ENCODE measurements at regions not wholly inside any gene's neighbourhood (a gene's known extent, or its start where the extent isn't known, plus 50 kb on each side); places are given as distances from the start of the nearest gene placed in this dataset.
"Not testable (repeated sequence)": the region's sequence is repeated elsewhere in the genome, so short reads cannot be mapped to it uniquely, and the experiment has no call there.

- H3K4me1 ChIP-seq: no peaks in the 10 kb centered on the region
- no peak overlapping the region for H3K4me3 ChIP-seq
- no peak overlapping the region for H3K27ac ChIP-seq
- no peak for DNase-seq (ENCODE audit: low read depth in 1 of 2, low spot score in 1 of 2)
- no peaks in the 10 kb centered on the region for H3K9me3 ChIP-seq
- no peak for ATAC-seq
- H3K4me2 ChIP-seq: no peak overlapping the region
- 43% methylated on average over 4 of the region's 4 CpGs for WGBS (ENCODE audit: missing lambda C conversion rate)
- FAIRE-seq: peak; percentile 73
- CTCF ChIA-PET: no interaction called here
- no peak for TF ChIP-seq ATOH8 (CRISPR knock-in tag; IDR thresholded peaks at IDR 0.05; ENCODE audit: low read depth)
- TF ChIP-seq FOXS1 (CRISPR knock-in tag; IDR thresholded peaks at IDR 0.05): no peak
- no peak for TF ChIP-seq MAZ (IDR thresholded peaks at IDR 0.05; ENCODE audit: borderline replicate concordance, low read depth, low read length)
- TF ChIP-seq EHMT2 (IDR thresholded peaks at IDR 0.05; ENCODE audit: low read depth): no peak
- no peak for TF ChIP-seq TFCP2L1 (CRISPR knock-in tag; IDR thresholded peaks at IDR 0.05)
- TF ChIP-seq CEBPB (IDR thresholded peaks at IDR 0.05): no peak
- TF ChIP-seq E2F6 (IDR thresholded peaks at IDR 0.05; ENCODE audit: borderline replicate concordance, low read depth): no peak
- TF ChIP-seq ZSCAN20 (CRISPR knock-in tag; IDR thresholded peaks at IDR 0.05): no peak
- TF ChIP-seq ZFP36 (IDR thresholded peaks at IDR 0.05; ENCODE audit: borderline replicate concordance, partially characterized antibody): no peak
- POLR2A ChIA-PET: interaction anchor here (0.7 kb wide), 1 partner anchor 12 kb away, joined by 3 read pairs; no protein-coding TSS in a partner anchor
Measured at GRCh38 chrX:124435616-124436015, 89.3 kb downstream of the SH2D1A start.

- Histone ChIP-seq H3K4me3 (no peak overlapping the region), H3K27ac (no peak overlapping the region), H3K9me3 (no peaks in the 10 kb centered on the region), H3K4me1 (no peaks in the 10 kb centered on the region), H3K4me2 (no peak overlapping the region)
- TF ChIP-seq RFX5 (IDR thresholded peaks at IDR 0.05) (no peak), MYC (IDR thresholded peaks at IDR 0.05; ENCODE audit: borderline replicate concordance, low read length) (no peak)
- FAIRE-seq (no peak), ATAC-seq (no peak), DNase-seq (ENCODE audit: low read depth in 1 of 2, low spot score in 1 of 2) (no peak)
- CTCF ChIA-PET: no interaction called here
- 0% methylated on average over 2 of the region's 2 CpGs for WGBS (ENCODE audit: missing lambda C conversion rate)
- POLR2A ChIA-PET: no interaction called here
Measured at GRCh38 chrX:124440695-124441094, 94.3 kb downstream of the SH2D1A start.

- H3K4me2 ChIP-seq: no peak overlapping the region
- TF ChIP-seq TP53 (CRISPR knock-in tag; IDR thresholded peaks at IDR 0.05) (no peak), CEBPB (IDR thresholded peaks at IDR 0.05) (no peak), HOXA7 (CRISPR knock-in tag; IDR thresholded peaks at IDR 0.05) (no peak), KDM1A (IDR thresholded peaks at IDR 0.05; ENCODE audit: low read depth) (no peak), JUNB (IDR thresholded peaks at IDR 0.05) (no peak), MAFK (IDR thresholded peaks at IDR 0.05; ENCODE audit: partially characterized antibody) (no peak), POLR2A (IDR thresholded peaks at IDR 0.05; ENCODE audit: low read length) (no peak)
- POLR2A ChIA-PET: no interaction called here
- H3K4me3 ChIP-seq: no peak overlapping the region
- DNase-seq (ENCODE audit: low read depth in 1 of 2, low spot score in 1 of 2) (no peak), ATAC-seq (no peak), FAIRE-seq (peak; percentile 46)
- 26% methylated on average over 1 of the region's 1 CpG for WGBS (ENCODE audit: missing lambda C conversion rate)
- no peaks in the 10 kb centered on the region for H3K4me1 ChIP-seq
- H3K27ac ChIP-seq: no peak overlapping the region
- H3K9me3 ChIP-seq: no peaks in the 10 kb centered on the region
- CTCF ChIA-PET: interaction anchor here (1.3 kb wide), 1 partner anchor 12 kb away, joined by 3 read pairs; no protein-coding TSS in a partner anchor
Measured at GRCh38 chrX:124441971-124442590, 95.7 kb downstream of the SH2D1A start.

GRCh38 chrX:124455966-124456365, 109.6 kb downstream of the SH2D1A start:
- DNase-seq (ENCODE audit: low read depth in 1 of 2, low spot score in 1 of 2) (no peak), FAIRE-seq (peak; percentile 56), ATAC-seq (no peak)
- TF ChIP-seq KDM1A (IDR thresholded peaks at IDR 0.05; ENCODE audit: low read depth) (no peak), ZSCAN20 (CRISPR knock-in tag; IDR thresholded peaks at IDR 0.05) (no peak), CBX2 (IDR thresholded peaks at IDR 0.05; ENCODE audit: borderline replicate concordance, low read depth) (no peak), JUNB (IDR thresholded peaks at IDR 0.05) (no peak), HEYL (CRISPR knock-in tag; IDR thresholded peaks at IDR 0.05) (no peak), GATA3 (IDR thresholded peaks at IDR 0.05; ENCODE audit: borderline replicate concordance) (no peak), EHMT2 (IDR thresholded peaks at IDR 0.05; ENCODE audit: low read depth) (no peak), CEBPB (IDR thresholded peaks at IDR 0.05) (no peak), MAFK (IDR thresholded peaks at IDR 0.05; ENCODE audit: partially characterized antibody) (no peak)
- no peak overlapping the region for H3K4me2 ChIP-seq
- WGBS (ENCODE audit: missing lambda C conversion rate): 0% methylated on average over 1 of the region's 1 CpG
- no peaks in the 10 kb centered on the region for H3K9me3 ChIP-seq
- no peak overlapping the region for H3K4me3 ChIP-seq
- no peaks in the 10 kb centered on the region for H3K4me1 ChIP-seq
- H3K27ac ChIP-seq: no peak overlapping the region
- ChIA-PET CTCF (no interaction called here), POLR2A (no interaction called here)

- H3K27ac ChIP-seq; H3K4me1 ChIP-seq; CTCF ChIA-PET; DNase-seq (ENCODE audit: low read depth in 1 of 2, low spot score in 1 of 2); POLR2A ChIA-PET; H3K4me2 ChIP-seq; ATAC-seq; H3K4me3 ChIP-seq; H3K9me3 ChIP-seq; FAIRE-seq: not testable (repeated sequence)
Measured at GRCh38 chrX:124459851-124460250, 113.5 kb downstream of the SH2D1A start.

Data from A549 (cell line).